Inflammatory macrophage treated with lipopolysaccharide for 1 hour (primary cell): ENCODE measurements at regions not wholly inside any gene's neighbourhood (a gene's known extent, or its start where the extent isn't known, plus 50 kb on each side); places are given as distances from the start of the nearest gene placed in this dataset.
"Not testable (repeated sequence)": the region's sequence is repeated elsewhere in the genome, so short reads cannot be mapped to it uniquely, and the experiment has no call there.

Source experiments
- DNase-seq, 2 donors: peaks; one replicate each; pipeline ENCODE4 v3.0.0-alpha.2; 2020 to 2022

DNA sequence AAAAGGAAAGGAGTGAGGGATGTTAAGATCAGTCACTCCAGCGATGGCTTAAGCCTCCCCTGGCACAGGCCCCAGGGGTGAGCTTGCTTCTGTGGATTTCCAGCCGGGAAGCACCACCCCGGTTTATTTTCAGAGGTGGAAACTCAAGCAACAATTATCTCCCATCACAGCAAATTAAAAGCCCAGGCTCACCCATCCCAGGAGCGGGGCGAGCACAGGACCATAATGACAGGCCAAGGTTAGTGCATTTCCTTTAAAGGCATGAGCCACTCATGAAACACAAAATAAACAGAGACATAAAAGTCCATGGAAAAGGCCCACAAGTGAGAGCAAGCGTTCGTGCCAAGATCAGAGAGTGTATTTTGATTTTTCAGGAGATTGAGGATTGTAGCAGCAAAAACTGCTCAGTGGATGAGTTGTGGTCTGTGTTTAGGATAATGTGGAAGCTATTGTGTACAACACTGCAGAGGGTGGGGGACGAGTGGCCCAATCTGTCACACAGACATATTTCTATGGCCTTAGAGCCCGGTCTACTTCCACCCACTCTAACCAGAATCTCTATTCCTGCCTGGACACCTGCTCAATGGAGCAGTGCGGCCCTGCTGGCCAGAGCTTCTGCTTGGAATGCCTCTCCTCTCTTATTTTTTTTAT lies 111.4 kb upstream of the CDC42EP3 start:
- no peak for DNase-seq

DNA sequence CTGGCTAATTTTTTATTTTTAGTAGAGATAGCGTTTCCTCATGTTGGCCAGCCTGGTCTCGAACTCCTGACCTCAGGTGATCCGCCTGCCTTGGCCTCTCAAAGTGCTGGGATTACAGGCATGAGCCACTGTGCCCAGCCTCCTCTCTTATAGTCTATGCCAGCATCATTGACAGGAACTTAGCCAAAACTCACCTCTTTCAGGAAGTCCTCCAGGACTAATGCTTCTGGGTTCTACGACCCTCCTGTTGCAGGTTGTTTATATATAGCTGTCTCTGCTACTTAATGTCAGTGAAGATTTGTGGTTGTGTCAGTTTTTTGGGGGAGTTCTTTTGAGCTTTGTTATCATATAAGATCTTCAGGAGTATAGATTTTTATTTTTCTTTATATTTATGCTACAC lies 112.1 kb upstream of the CDC42EP3 start:
- no peak for DNase-seq

DNA sequence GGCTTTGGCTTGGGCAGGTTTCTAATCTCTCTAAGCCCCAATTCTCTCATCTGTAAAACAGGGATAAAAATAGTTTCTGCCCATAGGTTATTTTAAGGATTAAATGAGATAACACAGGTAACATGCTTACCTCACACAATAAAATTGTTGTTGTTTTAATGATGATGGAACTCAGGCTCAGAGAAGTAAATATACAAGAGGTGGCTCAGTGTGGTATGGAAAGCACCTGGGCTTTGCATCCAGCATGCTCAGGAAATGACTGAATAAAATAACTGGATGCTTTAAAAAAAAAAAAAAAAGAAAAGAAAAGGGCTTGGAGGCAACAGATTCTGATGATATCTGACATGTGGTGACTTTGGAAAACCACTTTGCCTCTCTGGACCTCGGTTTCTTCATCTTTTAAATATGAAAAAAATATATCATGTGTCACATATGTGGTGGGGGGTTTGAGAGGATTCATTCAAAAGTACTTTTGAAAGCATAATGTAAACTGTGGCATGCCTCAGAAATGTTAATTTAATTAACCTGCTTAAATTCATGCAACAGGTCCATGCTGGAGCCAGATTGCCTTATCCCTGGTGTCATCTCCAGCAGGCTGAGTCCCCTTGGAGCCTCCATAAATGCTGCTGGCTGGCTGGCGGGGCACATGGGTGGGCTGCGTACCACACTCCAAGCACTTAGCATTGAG lies 112.8 kb upstream of the CDC42EP3 start:
- DNase-seq, result no peak

DNA sequence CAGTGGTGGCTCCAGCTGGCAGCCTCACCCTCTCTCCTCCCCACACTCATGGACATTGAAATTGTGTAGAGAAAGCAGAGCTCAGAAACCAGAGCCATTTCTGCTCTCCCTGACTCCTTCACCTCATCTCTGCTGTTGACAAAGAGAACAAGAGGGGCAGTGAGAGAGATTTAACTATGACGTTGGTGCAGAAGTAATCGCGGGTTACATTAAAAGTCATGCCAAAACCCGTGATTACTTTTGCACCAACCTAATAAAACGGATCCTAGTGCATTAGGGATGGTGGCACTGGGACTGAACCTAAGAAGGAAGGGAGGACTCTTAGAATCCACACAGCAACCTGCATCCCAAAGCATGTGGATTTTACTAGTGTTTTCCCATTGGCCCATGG lies 113.3 kb upstream of the CDC42EP3 start:
- no peak for DNase-seq

DNA sequence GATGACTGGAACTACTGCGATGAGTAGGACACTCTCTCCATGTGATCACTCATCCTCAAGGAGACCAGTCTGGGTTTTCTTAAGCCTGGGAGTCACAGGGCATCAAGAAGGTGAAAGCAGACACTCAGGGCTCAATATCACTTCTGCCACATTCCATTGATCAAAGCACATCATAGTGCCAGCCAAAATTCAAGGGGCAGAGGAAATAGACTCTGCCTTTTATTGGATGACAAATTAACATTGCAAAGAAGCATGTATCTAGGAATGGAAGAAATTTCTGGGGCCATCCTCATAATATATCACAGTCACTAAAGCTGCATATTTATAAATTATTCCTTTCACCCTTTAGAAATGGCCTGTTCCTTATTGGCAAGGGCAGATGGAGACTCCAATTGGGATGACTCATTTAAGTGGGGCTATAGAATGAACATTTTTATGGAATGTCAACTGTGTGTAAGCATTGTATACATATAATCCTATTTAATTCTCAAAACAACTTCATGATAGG lies 114.8 kb upstream of the CDC42EP3 start:
- DNase-seq, result no peak

DNA sequence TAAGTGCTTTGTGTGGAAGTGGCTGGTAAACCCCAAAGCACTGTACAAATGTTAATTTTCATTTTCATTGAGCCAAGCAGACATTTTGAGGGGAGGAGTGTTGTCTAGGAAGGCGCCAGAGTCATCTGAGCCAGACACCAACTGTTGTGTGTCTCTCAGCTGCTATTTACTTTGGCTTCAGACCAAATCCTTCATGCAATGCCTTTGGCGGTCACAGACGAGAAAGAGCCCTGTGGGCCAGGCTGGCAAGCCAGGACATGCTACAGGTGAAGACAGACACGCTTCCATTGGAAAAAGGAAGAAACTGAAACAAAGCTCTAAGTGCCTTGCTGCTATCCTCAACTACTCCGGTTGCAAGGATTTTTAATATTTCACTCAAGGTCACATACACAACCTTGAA lies 115.4 kb upstream of the CDC42EP3 start:
- no peak for DNase-seq

DNA sequence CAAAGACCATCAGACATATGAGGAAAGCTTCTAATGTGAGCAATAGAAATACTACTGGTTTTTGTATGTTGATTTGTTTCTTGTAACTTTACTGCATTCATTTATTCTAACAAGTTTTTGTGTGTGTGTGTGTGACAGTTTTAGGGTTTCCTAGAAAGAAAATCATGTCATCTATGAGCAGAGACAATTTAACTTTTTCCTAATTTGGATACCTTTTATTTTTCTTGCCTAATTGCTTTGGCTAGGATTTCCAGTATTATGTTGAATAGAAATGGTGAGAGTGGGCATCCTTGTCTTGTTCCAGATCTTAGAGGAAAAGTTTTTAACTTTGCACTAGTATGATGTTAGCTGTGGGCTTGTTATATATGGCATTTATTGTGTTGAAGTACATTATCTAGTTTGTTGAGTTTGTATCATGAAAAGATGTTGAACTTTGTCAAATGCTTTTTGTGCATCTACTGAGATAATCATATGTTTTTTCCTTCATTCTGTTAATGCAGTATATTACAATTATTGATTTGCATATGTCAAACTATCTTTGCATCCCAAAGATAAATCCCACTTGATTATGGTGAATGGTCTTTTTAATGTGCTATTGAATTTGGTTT lies 117.3 kb upstream of the CDC42EP3 start:
- no peak for DNase-seq

DNA sequence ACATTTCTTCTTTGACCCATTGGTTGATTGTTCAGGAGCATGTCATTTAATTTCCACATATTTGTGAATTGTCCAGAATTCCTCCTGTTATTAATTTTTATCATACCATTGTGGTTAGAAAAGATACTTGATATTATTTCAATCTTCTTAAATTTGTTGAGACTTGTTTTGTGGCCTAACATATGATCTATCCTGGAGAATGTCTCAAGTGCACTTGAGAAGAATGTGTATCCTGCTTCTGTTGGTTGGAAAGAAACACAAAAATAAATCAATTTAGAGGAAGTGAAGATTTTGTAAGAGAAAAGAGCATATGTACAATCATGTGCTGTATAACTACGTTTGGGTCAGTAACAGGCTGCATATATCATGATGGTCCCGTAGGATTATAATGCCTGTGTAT lies 118.6 kb upstream of the CDC42EP3 start:
- no peak for DNase-seq

DNA sequence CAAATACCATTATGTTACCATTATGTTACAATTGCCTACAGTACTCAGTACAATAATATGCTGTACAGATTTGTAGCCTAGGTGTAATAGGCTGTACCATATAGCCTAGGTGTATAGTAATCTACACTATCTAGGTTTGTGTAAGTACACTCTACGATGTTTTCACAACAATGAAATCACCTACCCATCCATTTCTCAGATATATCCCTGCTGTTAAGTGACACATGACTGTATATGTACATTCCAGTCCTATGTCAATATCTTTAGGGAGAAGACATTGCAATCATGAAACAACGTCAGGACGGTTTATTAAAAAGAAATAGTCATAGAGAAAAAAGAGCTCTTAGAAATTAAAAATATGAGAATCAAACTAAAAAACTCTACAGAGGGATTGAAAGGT lies 119.0 kb upstream of the CDC42EP3 start:
- no peak for DNase-seq

DNA sequence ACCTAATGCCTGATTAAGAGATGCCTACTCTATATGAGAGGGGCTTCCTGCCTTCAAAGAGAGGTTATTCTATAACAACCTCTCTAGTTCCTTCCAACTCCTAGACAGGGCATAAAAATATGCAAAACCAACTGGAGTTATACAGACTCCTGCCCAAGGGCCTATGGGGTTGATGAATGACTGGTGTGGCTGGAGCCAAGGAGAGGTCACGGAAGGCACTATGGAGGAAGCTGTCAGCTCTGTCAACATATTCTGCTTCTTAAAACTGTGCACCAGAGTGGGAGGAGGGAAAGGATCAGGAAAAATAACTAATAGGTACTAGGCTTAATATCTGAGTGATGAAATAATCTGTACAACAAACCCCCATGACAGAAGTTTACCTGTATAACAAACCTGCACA lies 120.9 kb upstream of the CDC42EP3 start:
- DNase-seq, result no peak

DNA sequence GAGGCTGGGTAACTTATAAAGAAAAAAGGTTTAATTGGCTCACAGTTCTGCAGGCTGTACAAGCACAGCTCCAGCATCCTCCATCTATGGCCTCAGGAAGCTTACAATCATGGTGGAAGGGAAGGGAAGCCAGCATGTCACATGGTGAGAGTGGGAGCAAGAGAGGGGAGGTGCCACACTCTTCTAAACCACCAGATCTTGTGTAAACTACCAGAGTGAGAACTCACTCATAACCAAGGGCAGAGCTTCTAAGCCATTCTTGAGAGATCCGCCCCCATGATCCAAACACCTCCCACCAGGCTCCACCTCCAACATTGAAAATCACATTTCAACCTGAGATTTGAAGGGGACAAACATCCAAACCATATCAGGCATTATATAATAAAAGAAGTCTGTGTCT lies 121.6 kb upstream of the CDC42EP3 start:
- no peak for DNase-seq

DNA sequence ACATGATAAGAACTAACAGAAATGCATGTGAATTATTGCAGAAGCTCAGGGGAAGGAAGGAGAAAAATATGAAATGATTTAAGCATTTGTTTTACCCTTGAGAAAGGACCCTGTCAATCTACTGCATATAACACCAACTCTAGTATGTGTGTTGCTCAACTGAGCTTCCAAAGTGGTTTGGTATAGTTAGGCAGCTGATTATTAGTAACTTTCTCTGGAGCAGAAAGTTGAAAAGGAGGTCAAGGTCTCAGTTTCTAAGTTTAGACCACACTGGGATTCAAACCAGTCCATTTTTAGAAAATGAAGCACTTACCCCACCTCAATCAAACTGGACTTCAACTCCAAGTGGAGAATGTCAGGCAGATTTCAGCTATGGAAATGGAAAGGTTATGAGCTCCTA lies 123.3 kb upstream of the CDC42EP3 start:
- no peak for DNase-seq

DNA sequence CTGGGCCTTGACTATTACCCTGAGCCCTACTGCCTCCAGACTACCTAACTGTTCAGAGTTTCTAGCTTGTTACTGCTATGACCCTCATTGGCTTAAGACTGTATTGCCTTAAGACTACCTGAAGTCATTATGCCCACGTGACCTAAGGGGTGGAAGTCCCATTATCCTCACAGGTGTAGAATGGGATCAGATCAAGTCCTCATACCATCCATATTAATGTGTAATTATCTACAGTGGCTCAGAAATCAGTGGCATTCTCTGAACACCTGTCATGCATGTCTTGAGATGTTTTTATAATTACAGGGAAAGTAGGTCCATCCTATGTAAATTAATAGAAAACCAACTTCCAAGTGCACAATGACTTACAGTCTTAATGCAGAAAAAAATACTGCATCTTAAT lies 124.0 kb upstream of the CDC42EP3 start:
- DNase-seq, result no peak

DNA sequence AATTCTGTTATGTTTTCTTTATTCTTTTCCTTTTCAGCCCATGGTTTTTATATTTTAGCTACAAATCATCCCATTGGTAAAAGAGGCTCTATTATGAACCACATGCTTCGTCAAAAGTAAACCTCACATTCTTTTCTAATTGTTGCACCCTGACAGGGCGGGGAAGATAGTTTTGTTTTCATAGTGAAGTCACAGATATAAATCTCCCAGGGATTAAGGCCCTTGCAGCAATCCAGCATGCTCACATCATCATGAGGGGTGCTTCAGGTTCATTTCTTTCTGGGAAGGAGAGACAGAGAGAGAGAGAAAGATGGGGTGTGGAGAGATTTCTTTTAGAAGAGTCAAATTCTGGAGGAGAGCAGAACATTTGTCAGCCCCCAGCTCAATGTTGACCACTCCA lies 124.5 kb upstream of the CDC42EP3 start:
- DNase-seq, result no peak

DNA sequence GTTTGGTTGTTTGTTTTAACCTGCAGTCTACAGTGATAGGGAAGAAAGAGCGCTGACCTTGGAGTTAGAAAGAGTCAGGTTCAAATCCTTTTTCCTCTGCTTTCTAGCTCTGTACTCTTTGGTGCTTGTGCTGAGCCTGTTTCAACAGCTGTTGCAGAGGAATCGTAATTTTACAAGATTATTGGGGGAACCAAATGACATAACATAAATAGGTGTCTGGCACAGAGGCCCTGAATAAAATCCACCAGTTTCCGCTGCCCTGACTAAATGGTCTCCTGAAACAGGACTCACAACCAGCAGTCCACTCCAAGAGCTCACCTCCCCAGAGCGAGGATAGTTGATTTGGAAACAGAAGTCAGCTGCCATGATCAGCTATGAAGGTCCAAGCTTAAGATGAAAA lies 125.0 kb upstream of the CDC42EP3 start:
- no peak for DNase-seq

DNA sequence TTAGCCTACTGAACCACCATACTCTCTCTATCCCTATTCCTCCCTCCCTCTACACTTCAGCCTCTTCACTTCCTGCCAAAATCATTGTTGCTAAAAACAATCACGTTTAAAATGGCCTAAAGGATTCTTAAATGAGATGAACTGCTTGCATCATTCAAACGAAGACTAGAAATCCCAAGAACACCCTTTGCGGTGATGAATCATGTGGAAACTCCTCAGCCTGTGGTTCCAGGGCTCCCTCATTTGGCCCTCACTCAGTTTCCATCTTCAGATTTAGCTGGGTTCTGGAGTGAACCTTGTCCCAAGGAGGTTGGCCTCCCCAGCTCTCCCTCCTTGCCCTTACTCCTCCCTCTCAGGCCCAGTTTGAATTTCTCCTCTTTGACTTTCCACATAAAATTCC lies 125.6 kb upstream of the CDC42EP3 start:
- peak; percentile 13 to 24 for DNase-seq

DNA sequence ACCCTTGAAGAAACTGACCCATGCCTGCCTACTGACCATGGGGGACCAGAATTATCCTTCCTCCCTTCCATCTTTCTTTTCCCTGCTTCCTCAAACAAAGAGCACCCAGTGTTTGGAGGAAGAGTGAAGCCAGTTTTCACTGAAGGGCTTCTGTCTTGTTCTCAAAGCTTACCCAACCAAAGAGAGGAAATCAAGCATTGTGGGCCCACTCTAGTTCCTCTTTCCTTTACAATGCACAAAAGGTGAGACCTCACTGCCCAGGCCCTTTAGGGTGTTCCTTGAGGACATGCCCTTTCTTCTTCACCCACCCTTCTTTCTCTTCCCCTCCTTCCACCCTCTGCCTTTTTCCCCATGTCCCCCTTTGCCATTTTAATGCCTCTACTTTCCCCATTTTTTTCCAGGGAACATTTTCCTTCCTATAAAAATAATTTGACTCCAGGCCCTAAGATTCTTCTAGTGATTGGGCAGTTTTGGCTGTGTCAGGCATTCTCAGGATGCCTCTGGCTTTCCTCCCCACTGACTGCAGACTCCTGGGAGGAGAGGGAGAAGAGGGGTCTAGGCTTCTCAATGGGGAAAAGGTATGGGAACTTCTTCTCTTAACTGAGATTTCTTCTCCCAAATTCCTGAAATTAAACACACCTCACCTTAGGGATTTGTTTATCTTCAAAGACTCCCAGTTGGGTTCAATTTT lies 126.6 kb upstream of the RMDN2 start:
- DNase-seq, result peak; percentile 68 to 69

DNA sequence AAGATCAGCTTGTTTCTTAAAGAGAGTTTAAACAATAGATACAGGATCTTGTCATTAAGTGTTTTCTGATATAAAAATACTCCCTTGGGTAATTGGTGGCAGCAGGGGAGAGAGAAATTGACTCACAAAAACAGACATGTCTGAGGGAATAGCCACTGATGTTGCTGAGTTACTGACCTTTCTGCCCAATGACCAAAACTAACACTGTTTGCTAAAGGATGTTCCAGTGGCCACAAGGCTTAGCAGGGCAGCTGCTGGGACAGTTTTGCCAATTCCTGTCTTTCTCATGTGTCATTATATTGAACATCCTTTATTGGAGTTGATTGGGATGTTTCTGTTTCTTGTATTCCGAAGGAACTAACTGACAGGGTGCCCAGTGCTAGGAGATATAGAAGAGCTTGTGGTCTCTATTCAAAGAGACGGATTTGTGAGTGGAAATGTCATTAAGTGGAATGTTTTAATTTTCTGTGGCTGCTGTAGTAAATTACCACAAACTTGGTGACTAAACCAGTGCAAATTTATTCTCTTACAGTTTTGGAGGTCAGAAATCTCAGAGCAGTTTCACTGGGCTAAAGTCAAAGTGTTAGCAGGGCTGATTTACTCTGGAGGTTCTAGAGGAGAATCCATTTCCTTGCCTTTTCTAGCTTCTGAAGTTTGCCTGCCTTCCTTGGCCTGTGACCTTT lies 124.8 kb upstream of the RMDN2 start:
- DNase-seq, result no peak

DNA sequence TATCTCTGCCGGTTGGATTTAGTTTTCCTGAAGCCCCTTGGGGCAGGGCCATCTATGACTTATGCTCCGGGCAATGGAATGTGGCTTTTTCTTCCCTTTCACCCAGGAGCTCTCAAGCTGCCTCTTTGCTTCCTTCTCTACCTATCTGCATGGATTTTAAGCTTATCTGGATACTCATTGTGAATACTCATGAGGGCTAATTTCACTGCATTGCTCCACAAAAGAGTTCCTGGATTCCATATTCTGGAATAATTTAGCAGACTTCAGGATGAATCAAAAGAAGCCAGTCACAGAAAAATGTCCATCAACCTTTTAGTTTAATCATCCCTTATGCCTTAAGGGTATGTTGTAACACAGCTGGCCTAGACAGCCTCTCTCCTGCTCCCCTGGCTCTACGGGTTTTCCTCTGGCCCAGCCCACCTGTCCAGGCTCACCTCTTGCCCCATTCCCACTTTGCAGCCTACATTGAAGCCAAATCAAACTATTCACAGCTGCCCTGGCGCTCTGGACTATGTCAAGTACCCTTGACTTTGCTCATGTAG lies 122.8 kb upstream of the RMDN2 start:
- no peak for DNase-seq

DNA sequence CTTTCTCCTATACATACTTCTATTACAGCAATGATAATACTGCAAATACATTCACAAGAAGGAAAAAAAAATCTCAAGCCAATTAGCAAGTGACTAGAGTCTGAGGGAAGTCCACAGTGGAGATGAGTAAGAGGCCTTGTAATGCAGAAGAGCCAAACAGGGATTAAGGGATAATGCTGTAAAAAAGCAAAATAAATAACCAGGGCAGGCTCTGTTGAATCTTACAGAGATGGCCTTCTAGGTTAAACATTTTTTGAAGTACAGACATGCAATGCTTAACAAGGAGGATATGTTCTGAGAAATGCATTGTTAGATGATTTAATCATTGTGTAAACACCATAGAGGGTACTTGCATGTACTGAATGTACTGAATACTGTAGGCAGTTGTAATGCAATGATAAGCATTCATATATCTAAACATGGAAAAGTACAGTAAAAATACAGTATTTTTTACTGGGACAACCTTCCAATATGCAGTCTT lies 122.1 kb upstream of the RMDN2 start:
- no peak for DNase-seq

DNA sequence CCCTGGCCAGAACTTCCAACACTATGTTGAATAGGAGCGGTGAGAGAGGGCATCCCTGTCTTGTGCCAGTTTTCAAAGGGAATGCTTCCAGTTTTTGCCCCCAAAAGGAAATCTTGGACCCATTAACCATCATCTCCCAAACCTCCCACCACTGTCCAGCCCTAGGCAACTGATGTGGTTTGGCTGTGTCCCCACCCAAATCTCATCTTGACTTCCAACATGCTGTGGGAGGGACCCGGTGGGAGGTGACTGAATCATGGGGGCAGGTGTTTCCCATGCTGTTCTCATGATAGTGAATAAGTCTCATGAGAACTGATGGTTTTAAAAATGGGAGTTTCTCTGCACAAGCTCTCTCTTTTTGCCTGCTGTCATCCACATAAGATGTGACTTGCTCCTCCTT lies 119.1 kb upstream of the RMDN2 start:
- DNase-seq, result not testable (repeated sequence)

DNA sequence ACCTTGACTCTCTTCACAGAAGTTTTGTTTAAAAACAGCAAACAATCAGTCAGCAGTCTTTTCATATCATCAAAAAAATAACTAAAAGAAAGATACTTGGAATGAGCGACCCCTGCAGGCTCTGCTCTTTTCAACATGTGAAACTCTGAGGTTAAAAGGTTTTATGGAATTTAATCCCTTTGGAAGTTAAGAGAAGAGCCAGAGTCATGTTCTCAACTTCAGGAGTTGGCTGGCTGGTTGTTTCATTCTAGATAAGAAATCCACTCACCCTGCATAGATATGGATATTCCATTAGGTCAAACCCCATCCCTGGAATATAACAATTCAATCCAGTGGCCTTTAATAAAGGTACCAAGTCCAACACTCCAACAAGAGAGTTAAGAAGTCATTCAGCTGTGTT lies 115.6 kb upstream of the RMDN2 start:
- DNase-seq, result peak in 1 of 2 donors; percentile 80
